ENCODE measurements at regions not wholly inside any gene's neighbourhood (a gene's known extent, or its start where the extent isn't known, plus 50 kb on each side); places are given as distances from the start of the nearest gene placed in this dataset.

DNA sequence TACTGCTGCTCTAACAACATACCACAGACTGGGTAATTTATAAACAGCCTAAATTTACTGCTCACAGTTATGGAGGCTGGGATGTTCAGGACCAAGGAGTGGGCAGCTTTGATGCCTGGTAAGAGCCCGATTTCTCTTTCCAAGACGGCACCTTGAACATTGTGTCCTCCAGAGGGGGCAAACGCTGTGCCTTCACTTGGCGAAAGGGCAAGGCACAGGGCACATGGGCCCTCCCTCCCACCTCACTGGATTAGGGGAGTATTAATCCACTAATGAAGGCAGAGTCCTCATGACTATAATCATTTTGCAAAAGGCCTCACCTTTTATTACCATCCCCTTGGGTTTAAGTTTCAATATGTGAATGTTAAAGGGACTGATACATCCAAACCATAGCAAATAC lies 397.7 kb downstream of the TMEM38B start:
- no peak for TF ChIP-seq TOX (CRISPR knock-in tag; IDR thresholded peaks at IDR 0.05; ENCODE audit: borderline replicate concordance)
- TF ChIP-seq CSDC2 (CRISPR knock-in tag; IDR thresholded peaks at IDR 0.05): no peak
- TF ChIP-seq, protein P1, sequence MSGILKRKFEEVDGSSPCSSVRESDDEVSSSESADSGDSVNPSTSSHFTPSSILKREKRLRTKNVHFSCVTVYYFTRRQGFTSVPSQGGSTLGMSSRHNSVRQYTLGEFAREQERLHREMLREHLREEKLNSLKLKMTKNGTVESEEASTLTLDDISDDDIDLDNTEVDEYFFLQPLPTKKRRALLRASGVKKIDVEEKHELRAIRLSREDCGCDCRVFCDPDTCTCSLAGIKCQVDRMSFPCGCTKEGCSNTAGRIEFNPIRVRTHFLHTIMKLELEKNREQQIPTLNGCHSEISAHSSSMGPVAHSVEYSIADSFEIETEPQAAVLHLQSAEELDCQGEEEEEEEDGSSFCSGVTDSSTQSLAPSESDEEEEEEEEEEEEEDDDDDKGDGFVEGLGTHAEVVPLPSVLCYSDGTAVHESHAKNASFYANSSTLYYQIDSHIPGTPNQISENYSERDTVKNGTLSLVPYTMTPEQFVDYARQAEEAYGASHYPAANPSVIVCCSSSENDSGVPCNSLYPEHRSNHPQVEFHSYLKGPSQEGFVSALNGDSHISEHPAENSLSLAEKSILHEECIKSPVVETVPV (CRISPR knock-in tag; IDR thresholded peaks at IDR 0.05): no peak
- TF ChIP-seq, protein P2, sequence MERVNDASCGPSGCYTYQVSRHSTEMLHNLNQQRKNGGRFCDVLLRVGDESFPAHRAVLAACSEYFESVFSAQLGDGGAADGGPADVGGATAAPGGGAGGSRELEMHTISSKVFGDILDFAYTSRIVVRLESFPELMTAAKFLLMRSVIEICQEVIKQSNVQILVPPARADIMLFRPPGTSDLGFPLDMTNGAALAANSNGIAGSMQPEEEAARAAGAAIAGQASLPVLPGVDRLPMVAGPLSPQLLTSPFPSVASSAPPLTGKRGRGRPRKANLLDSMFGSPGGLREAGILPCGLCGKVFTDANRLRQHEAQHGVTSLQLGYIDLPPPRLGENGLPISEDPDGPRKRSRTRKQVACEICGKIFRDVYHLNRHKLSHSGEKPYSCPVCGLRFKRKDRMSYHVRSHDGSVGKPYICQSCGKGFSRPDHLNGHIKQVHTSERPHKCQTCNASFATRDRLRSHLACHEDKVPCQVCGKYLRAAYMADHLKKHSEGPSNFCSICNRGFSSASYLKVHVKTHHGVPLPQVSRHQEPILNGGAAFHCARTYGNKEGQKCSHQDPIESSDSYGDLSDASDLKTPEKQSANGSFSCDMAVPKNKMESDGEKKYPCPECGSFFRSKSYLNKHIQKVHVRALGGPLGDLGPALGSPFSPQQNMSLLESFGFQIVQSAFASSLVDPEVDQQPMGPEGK (CRISPR knock-in tag; IDR thresholded peaks at IDR 0.05; ENCODE audit: borderline replicate concordance): no peak
- TF ChIP-seq, protein P3, sequence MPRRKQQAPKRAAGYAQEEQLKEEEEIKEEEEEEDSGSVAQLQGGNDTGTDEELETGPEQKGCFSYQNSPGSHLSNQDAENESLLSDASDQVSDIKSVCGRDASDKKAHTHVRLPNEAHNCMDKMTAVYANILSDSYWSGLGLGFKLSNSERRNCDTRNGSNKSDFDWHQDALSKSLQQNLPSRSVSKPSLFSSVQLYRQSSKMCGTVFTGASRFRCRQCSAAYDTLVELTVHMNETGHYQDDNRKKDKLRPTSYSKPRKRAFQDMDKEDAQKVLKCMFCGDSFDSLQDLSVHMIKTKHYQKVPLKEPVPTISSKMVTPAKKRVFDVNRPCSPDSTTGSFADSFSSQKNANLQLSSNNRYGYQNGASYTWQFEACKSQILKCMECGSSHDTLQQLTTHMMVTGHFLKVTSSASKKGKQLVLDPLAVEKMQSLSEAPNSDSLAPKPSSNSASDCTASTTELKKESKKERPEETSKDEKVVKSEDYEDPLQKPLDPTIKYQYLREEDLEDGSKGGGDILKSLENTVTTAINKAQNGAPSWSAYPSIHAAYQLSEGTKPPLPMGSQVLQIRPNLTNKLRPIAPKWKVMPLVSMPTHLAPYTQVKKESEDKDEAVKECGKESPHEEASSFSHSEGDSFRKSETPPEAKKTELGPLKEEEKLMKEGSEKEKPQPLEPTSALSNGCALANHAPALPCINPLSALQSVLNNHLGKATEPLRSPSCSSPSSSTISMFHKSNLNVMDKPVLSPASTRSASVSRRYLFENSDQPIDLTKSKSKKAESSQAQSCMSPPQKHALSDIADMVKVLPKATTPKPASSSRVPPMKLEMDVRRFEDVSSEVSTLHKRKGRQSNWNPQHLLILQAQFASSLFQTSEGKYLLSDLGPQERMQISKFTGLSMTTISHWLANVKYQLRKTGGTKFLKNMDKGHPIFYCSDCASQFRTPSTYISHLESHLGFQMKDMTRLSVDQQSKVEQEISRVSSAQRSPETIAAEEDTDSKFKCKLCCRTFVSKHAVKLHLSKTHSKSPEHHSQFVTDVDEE (CRISPR knock-in tag; IDR thresholded peaks at IDR 0.05): no peak
- TF ChIP-seq PPARA (CRISPR knock-in tag; IDR thresholded peaks at IDR 0.05; ENCODE audit: borderline replicate concordance): no peak
- no peak for ATAC-seq

DNA sequence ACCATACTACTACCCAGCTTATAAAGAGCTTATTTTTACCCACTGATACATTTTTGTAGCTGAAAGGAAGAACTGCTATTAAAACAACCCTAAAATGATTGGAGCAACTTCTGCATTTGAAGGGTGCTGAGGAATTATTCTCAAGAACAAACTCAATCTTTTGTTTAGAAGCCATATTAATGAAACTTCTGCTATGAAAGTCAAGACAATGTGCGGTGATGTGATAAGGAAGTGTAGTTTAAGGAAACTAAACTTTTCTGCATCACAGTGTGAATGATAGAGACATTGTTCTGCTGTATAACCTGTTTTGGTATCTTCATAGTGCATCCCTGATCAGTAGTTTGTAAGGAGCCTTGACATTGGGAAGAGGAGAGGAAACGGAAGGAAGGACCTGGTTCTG lies 408.5 kb downstream of the TMEM38B start:
- no peak for ATAC-seq
- TF ChIP-seq TCF4 (CRISPR knock-in tag; IDR thresholded peaks at IDR 0.05; ENCODE audit: borderline replicate concordance) (no peak), PPARA (CRISPR knock-in tag; IDR thresholded peaks at IDR 0.05; ENCODE audit: borderline replicate concordance) (no peak)

DNA sequence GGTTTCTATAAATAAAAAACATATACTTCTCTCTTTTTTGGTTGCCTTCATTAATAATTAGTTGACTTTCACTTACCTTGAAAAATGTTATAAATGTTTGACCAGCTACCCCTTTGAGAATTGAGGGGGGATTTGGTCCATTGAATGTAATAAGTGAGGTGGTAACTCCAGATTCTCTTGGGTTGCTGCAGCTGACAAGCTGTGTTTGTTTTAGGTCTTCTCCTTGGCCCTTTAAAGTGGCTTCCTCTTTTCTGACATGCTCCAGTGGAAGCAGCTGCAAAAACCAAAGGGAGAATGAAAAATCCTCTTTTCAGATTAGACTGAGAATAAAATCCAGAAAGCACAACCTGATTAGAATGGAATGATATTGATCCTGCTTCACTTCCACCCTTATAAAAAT lies 410.5 kb downstream of the TMEM38B start:
- no peak for ATAC-seq
- TF ChIP-seq, protein P4, sequence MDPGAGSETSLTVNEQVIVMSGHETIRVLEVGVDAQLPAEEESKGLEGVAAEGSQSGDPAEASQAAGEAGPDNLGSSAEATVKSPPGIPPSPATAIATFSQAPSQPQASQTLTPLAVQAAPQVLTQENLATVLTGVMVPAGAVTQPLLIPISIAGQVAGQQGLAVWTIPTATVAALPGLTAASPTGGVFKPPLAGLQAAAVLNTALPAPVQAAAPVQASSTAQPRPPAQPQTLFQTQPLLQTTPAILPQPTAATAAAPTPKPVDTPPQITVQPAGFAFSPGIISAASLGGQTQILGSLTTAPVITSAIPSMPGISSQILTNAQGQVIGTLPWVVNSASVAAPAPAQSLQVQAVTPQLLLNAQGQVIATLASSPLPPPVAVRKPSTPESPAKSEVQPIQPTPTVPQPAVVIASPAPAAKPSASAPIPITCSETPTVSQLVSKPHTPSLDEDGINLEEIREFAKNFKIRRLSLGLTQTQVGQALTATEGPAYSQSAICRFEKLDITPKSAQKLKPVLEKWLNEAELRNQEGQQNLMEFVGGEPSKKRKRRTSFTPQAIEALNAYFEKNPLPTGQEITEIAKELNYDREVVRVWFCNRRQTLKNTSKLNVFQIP (CRISPR knock-in tag; IDR thresholded peaks at IDR 0.05; ENCODE audit: borderline replicate concordance, low read depth): no peak
- TF ChIP-seq PPARA (CRISPR knock-in tag; IDR thresholded peaks at IDR 0.05; ENCODE audit: borderline replicate concordance) (no peak), ESRRG (CRISPR knock-in tag; IDR thresholded peaks at IDR 0.05) (no peak), ISL1 (CRISPR knock-in tag; IDR thresholded peaks at IDR 0.05) (no peak), TOX (CRISPR knock-in tag; IDR thresholded peaks at IDR 0.05; ENCODE audit: borderline replicate concordance) (no peak), TCF4 (CRISPR knock-in tag; IDR thresholded peaks at IDR 0.05; ENCODE audit: borderline replicate concordance) (no peak), OSR1 (CRISPR knock-in tag; IDR thresholded peaks at IDR 0.05) (no peak), CSDC2 (CRISPR knock-in tag; IDR thresholded peaks at IDR 0.05) (no peak), ZNF70 (CRISPR knock-in tag; IDR thresholded peaks at IDR 0.05) (no peak)
- TF ChIP-seq, protein P5, sequence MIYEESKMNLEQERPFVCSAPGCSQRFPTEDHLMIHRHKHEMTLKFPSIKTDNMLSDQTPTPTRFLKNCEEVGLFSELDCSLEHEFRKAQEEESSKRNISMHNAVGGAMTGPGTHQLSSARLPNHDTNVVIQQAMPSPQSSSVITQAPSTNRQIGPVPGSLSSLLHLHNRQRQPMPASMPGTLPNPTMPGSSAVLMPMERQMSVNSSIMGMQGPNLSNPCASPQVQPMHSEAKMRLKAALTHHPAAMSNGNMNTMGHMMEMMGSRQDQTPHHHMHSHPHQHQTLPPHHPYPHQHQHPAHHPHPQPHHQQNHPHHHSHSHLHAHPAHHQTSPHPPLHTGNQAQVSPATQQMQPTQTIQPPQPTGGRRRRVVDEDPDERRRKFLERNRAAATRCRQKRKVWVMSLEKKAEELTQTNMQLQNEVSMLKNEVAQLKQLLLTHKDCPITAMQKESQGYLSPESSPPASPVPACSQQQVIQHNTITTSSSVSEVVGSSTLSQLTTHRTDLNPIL (CRISPR knock-in tag; IDR thresholded peaks at IDR 0.05; ENCODE audit: low read depth): no peak
- TF ChIP-seq, protein P1 (CRISPR knock-in tag; IDR thresholded peaks at IDR 0.05): no peak

DNA sequence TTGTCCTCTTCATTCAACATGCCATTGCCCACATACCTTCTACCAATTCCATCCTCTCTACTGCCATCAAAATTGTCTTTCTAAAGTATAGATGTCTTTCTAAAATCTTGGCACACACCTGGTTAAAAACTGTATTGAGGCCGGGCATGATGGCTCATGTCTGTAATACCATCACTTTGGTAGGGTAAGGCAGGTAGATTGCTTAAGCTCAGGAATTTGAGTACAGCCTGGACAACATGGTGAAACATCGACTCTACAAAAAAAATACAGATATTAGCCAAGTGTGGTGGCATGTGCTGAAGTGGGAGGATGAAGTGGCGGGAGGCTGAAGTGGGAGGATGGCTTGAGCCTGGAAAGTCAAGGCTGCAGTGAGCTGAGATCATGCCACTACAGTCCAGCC lies 412.1 kb downstream of the TMEM38B start:
- ATAC-seq: no peak
- TF ChIP-seq ZFP30 (CRISPR knock-in tag; IDR thresholded peaks at IDR 0.05) (no peak), SNAI2 (CRISPR knock-in tag; IDR thresholded peaks at IDR 0.05) (no peak), OSR1 (CRISPR knock-in tag; IDR thresholded peaks at IDR 0.05) (no peak), GLIS3 (CRISPR knock-in tag; IDR thresholded peaks at IDR 0.05) (no peak), TCF4 (CRISPR knock-in tag; IDR thresholded peaks at IDR 0.05; ENCODE audit: borderline replicate concordance) (no peak), ISL1 (CRISPR knock-in tag; IDR thresholded peaks at IDR 0.05) (no peak)
- TF ChIP-seq, protein P4 (CRISPR knock-in tag; IDR thresholded peaks at IDR 0.05; ENCODE audit: borderline replicate concordance, low read depth): no peak
- TF ChIP-seq, protein P3 (CRISPR knock-in tag; IDR thresholded peaks at IDR 0.05): no peak
- TF ChIP-seq, protein P5 (CRISPR knock-in tag; IDR thresholded peaks at IDR 0.05; ENCODE audit: low read depth): no peak
